Nephron (organoid): ENCODE measurements at regions not wholly inside any gene's neighbourhood (a gene's known extent, or its start where the extent isn't known, plus 50 kb on each side); places are given as distances from the start of the nearest gene placed in this dataset.

ENCODE experiments used
- H3K27ac Mint-ChIP-seq, 3 experiments: 2 replicates each; pipeline ENCODE4 v1.8.0; 2020; ENCODE audit warnings: mixed read lengths in 3 of 3, mild to moderate bottlenecking in 2 of 3, moderate library complexity in 1 of 3
- H3K27me3 Mint-ChIP-seq: 2 replicates; pipeline ENCODE4 v1.8.0; 2021; ENCODE audit warnings: low read depth, mild to moderate bottlenecking, moderate library complexity, mixed read lengths
- H3K36me3 Mint-ChIP-seq: 2 replicates; pipeline ENCODE4 v1.8.0; 2020; ENCODE audit warnings: low read depth, mixed read lengths
- H3K4me1 Mint-ChIP-seq: 2 replicates; pipeline ENCODE4 v1.8.0; 2020; ENCODE audit warnings: mixed read lengths
- H3K4me3 Mint-ChIP-seq, 3 experiments: 2 replicates each; pipeline ENCODE4 v1.8.0; 2020; ENCODE audit warnings: mild to moderate bottlenecking in 3 of 3, mixed read lengths in 3 of 3, moderate library complexity in 2 of 3
- H3K9me3 Mint-ChIP-seq: 2 replicates; pipeline ENCODE4 v1.8.0; 2020; ENCODE audit warnings: mixed read lengths
- CTCF ChIP-seq, 3 experiments: fragments of 200-600 bp; sonication (generic); IDR thresholded peaks; one replicate each; pipeline ENCODE4 v1.5.0; 2021; ENCODE audit warnings: antibody characterized with exemption in 3 of 3; ENCODE audit not compliant: unreplicated experiment in 3 of 3

GRCh38 chr3:72287956-72288355 is 503.0 kb upstream of the PROK2 start:
- Mint-ChIP-seq H3K27me3 (peaks cover 60% of the 10 kb centered on the region), H3K36me3 (no peaks in the 10 kb centered on the region), H3K27ac (no peak overlapping the region), H3K4me3 (no peak overlapping the region), H3K9me3 (no peaks in the 10 kb centered on the region), H3K4me1 (peaks cover 27% of the 10 kb centered on the region)
- TF ChIP-seq CTCF (IDR thresholded peaks at IDR 0.05; ENCODE audit: unreplicated experiment in 3 of 3), result no peak

- TF ChIP-seq CTCF (IDR thresholded peaks at IDR 0.05; ENCODE audit: unreplicated experiment in 3 of 3), result no peak
- H3K27ac Mint-ChIP-seq, result no peak overlapping the region
- H3K4me3 Mint-ChIP-seq, result no peak overlapping the region
- H3K27me3 Mint-ChIP-seq, result peaks cover 51% of the 10 kb centered on the region
- peaks cover 29% of the 10 kb centered on the region for H3K4me1 Mint-ChIP-seq
- H3K9me3 Mint-ChIP-seq, result peaks cover 6% of the 10 kb centered on the region
- no peaks in the 10 kb centered on the region for H3K36me3 Mint-ChIP-seq
These were observed 500.6 kb upstream of the PROK2 start for GRCh38 chr3:72285502-72285901.

- no peak for TF ChIP-seq CTCF (IDR thresholded peaks at IDR 0.05; ENCODE audit: unreplicated experiment in 3 of 3)
- peaks cover 25% of the 10 kb centered on the region for H3K4me1 Mint-ChIP-seq
- H3K27ac Mint-ChIP-seq, result no peak overlapping the region
- no peak overlapping the region for H3K4me3 Mint-ChIP-seq
- peaks cover 49% of the 10 kb centered on the region for H3K27me3 Mint-ChIP-seq
- H3K36me3 Mint-ChIP-seq, result no peaks in the 10 kb centered on the region
- H3K9me3 Mint-ChIP-seq, result peaks cover 6% of the 10 kb centered on the region
These were observed 499.5 kb upstream of the PROK2 start for GRCh38 chr3:72284471-72284870.

GRCh38 chr3:72282918-72283317 is 498.0 kb upstream of the PROK2 start:
- no peak overlapping the region for H3K27ac Mint-ChIP-seq
- no peaks in the 10 kb centered on the region for H3K36me3 Mint-ChIP-seq
- TF ChIP-seq CTCF (IDR thresholded peaks at IDR 0.05; ENCODE audit: unreplicated experiment in 3 of 3), result no peak
- peaks cover 23% of the 10 kb centered on the region for H3K4me1 Mint-ChIP-seq
- H3K9me3 Mint-ChIP-seq, result peaks cover 6% of the 10 kb centered on the region
- peaks cover 40% of the 10 kb centered on the region for H3K27me3 Mint-ChIP-seq
- no peak overlapping the region for H3K4me3 Mint-ChIP-seq

GRCh38 chr3:72281551-72281950 is 496.6 kb upstream of the PROK2 start:
- peak overlapping the region in 2 of 3 experiments; percentile 37 to 54 for H3K27ac Mint-ChIP-seq
- no peak overlapping the region for H3K4me3 Mint-ChIP-seq
- H3K36me3 Mint-ChIP-seq, result no peaks in the 10 kb centered on the region
- peaks cover 40% of the 10 kb centered on the region for H3K27me3 Mint-ChIP-seq
- no peak for TF ChIP-seq CTCF (IDR thresholded peaks at IDR 0.05; ENCODE audit: unreplicated experiment in 3 of 3)
- H3K4me1 Mint-ChIP-seq, result peaks cover 23% of the 10 kb centered on the region
- H3K9me3 Mint-ChIP-seq, result peaks cover 6% of the 10 kb centered on the region

GRCh38 chr3:72280876-72281275 is 495.9 kb upstream of the PROK2 start:
- Mint-ChIP-seq H3K9me3 (peaks cover 6% of the 10 kb centered on the region), H3K4me3 (no peak overlapping the region), H3K4me1 (peaks cover 23% of the 10 kb centered on the region), H3K27ac (peak overlapping the region in 1 of 3 experiments; percentile 54), H3K27me3 (peaks cover 37% of the 10 kb centered on the region), H3K36me3 (no peaks in the 10 kb centered on the region)
- no peak for TF ChIP-seq CTCF (IDR thresholded peaks at IDR 0.05; ENCODE audit: unreplicated experiment in 3 of 3)
